Astrocyte of the spinal cord (primary cell): ENCODE measurements at regions not wholly inside any gene's neighbourhood (a gene's known extent, or its start where the extent isn't known, plus 50 kb on each side); places are given as distances from the start of the nearest gene placed in this dataset.

Experiments used
- DNase-seq: peaks from one replicate; pipeline ENCODE4 v3.0.0; 2011; ENCODE audit warnings: low read depth, low spot score
- H3K4me3 ChIP-seq: 2 replicates; pipeline ENCODE4 v1.5.1; 2011; ENCODE audit warnings: low read depth, mild to moderate bottlenecking, low read length, moderate library complexity
- CTCF ChIP-seq: IDR thresholded peaks from 2 replicates; pipeline ENCODE4 v1.5.1; 2012; ENCODE audit warnings: low read depth, mild to moderate bottlenecking, low read length, inconsistent platforms
- in situ Hi-C: cut with HindIII; loops from 2 replicates; pipeline ENCODE4 v1.10.0; 2017; ENCODE audit warnings: low sequenced_read_pairs

GRCh38 chr14:98140862-98141530 is 1131.0 kb downstream of the BCL11B start:
- in situ Hi-C loops: no loop called here
- no peak overlapping the region for H3K4me3 ChIP-seq
- no peak for DNase-seq
- no peak for TF ChIP-seq CTCF

GRCh38 chr14:98143566-98143965 is 1128.4 kb downstream of the BCL11B start:
- in situ Hi-C loops: no loop called here
- DNase-seq: no peak
- TF ChIP-seq CTCF: no peak
- H3K4me3 ChIP-seq: no peak overlapping the region

- in situ Hi-C loops: no loop called here
- H3K4me3 ChIP-seq: no peak overlapping the region
- TF ChIP-seq CTCF: no peak
- peak; percentile 5 for DNase-seq
Measured at GRCh38 chr14:98144964-98145363, 1127.0 kb downstream of the BCL11B start.

GRCh38 chr14:98146416-98146815 is 1125.6 kb downstream of the BCL11B start:
- no peak for DNase-seq
- in situ Hi-C loops: no loop called here
- TF ChIP-seq CTCF: no peak
- no peak overlapping the region for H3K4me3 ChIP-seq

- no peak for TF ChIP-seq CTCF
- DNase-seq: no peak
- H3K4me3 ChIP-seq: no peak overlapping the region
- in situ Hi-C loops: no loop called here
Measured at GRCh38 chr14:98154254-98154653, 1117.7 kb downstream of the BCL11B start.

GRCh38 chr14:98156411-98156810 is 1115.6 kb downstream of the BCL11B start:
- no peak for DNase-seq
- in situ Hi-C loops: no loop called here
- H3K4me3 ChIP-seq: no peak overlapping the region
- TF ChIP-seq CTCF: no peak
